ENCODE measurements at regions not wholly inside any gene's neighbourhood (a gene's known extent, or its start where the extent isn't known, plus 50 kb on each side); places are given as distances from the start of the nearest gene placed in this dataset.
A peak's percentile ranks its signal among the peaks of the same experiment; 100 is the strongest.

GRCh38 chr7:25720427-25720826 is 431.6 kb upstream of the NFE2L3 start:
- H3K4me2 ChIP-seq (ENCODE audit: extremely low read depth, insufficient read depth, low read length), result no peak overlapping the region
- H2AFZ ChIP-seq (ENCODE audit: low read length), result no peak overlapping the region
- no peaks in the 10 kb centered on the region for H3K27me3 ChIP-seq (ENCODE audit: control insufficient read depth, insufficient read depth, low read length)
- H3K9ac ChIP-seq (ENCODE audit: insufficient read depth, low read length), result no peak overlapping the region
- H3K79me2 ChIP-seq (ENCODE audit: control insufficient read depth, insufficient read depth, low read length), result no peaks in the 10 kb centered on the region
- peak in 1 of 2 donors; percentile 14 for DNase-seq (ENCODE audit: low read depth in 2 of 2)
- no peaks in the 10 kb centered on the region for H4K20me1 ChIP-seq (ENCODE audit: control insufficient read depth, extremely low read depth, insufficient read depth, low read length)
- no peaks in the 10 kb centered on the region for H3K36me3 ChIP-seq (ENCODE audit: control insufficient read depth, insufficient read depth, low read length)
- no peak overlapping the region for H3K27ac ChIP-seq (ENCODE audit: insufficient read depth, low read length)
- no peak for TF ChIP-seq EZH2 (IDR thresholded peaks at IDR 0.05; ENCODE audit: low read length, missing control alignments)
- peak; percentile 47 to 49 for TF ChIP-seq CTCF (conservative IDR thresholded peaks at IDR 0.05 in 1 of 2, IDR thresholded peaks at IDR 0.05 in 1 of 2; ENCODE audit: low read depth in 1 of 2, low read length in 2 of 2)
- H3K9me3 ChIP-seq (ENCODE audit: control insufficient read depth, insufficient read depth, low read depth, low read length), result no peaks in the 10 kb centered on the region
- H3K4me1 ChIP-seq (ENCODE audit: control insufficient read depth, extremely low read depth, insufficient read depth, low read length), result peaks cover 5% of the 10 kb centered on the region
- no peak overlapping the region for H3K4me3 ChIP-seq (replicated peaks in 1 of 4; ENCODE audit: control extremely low read depth in 1 of 4, insufficient read depth in 1 of 4, low read depth in 3 of 4, low read length in 4 of 4)

- Histone ChIP-seq H3K27ac (ENCODE audit: insufficient read depth, low read length) (no peak overlapping the region), H4K20me1 (ENCODE audit: control insufficient read depth, extremely low read depth, insufficient read depth, low read length) (no peaks in the 10 kb centered on the region), H3K4me2 (ENCODE audit: extremely low read depth, insufficient read depth, low read length) (no peak overlapping the region), H3K79me2 (ENCODE audit: control insufficient read depth, insufficient read depth, low read length) (no peaks in the 10 kb centered on the region), H2AFZ (ENCODE audit: low read length) (no peak overlapping the region), H3K4me1 (ENCODE audit: control insufficient read depth, extremely low read depth, insufficient read depth, low read length) (peaks cover 5% of the 10 kb centered on the region), H3K4me3 (replicated peaks in 1 of 4; ENCODE audit: control extremely low read depth in 1 of 4, insufficient read depth in 1 of 4, low read depth in 3 of 4, low read length in 4 of 4) (no peak overlapping the region), H3K27me3 (ENCODE audit: control insufficient read depth, insufficient read depth, low read length) (no peaks in the 10 kb centered on the region), H3K36me3 (ENCODE audit: control insufficient read depth, insufficient read depth, low read length) (no peaks in the 10 kb centered on the region), H3K9me3 (ENCODE audit: control insufficient read depth, insufficient read depth, low read depth, low read length) (no peaks in the 10 kb centered on the region), H3K9ac (ENCODE audit: insufficient read depth, low read length) (no peak overlapping the region)
- peak in 1 of 2 donors; percentile 12 for DNase-seq (ENCODE audit: low read depth in 2 of 2)
- no peak for TF ChIP-seq EZH2 (IDR thresholded peaks at IDR 0.05; ENCODE audit: low read length, missing control alignments)
- TF ChIP-seq CTCF (conservative IDR thresholded peaks at IDR 0.05 in 1 of 2, IDR thresholded peaks at IDR 0.05 in 1 of 2; ENCODE audit: low read depth in 1 of 2, low read length in 2 of 2), result no peak
Measured at GRCh38 chr7:25722856-25723255, 429.1 kb upstream of the NFE2L3 start.

- no peak overlapping the region for H3K9ac ChIP-seq (ENCODE audit: insufficient read depth, low read length)
- no peaks in the 10 kb centered on the region for H3K79me2 ChIP-seq (ENCODE audit: control insufficient read depth, insufficient read depth, low read length)
- H3K4me1 ChIP-seq (ENCODE audit: control insufficient read depth, extremely low read depth, insufficient read depth, low read length), result peaks cover 5% of the 10 kb centered on the region
- no peak overlapping the region for H3K4me3 ChIP-seq (replicated peaks in 1 of 4; ENCODE audit: control extremely low read depth in 1 of 4, insufficient read depth in 1 of 4, low read depth in 3 of 4, low read length in 4 of 4)
- peak overlapping the region; percentile 9 for H3K4me2 ChIP-seq (ENCODE audit: extremely low read depth, insufficient read depth, low read length)
- H3K36me3 ChIP-seq (ENCODE audit: control insufficient read depth, insufficient read depth, low read length), result no peaks in the 10 kb centered on the region
- H2AFZ ChIP-seq (ENCODE audit: low read length), result no peak overlapping the region
- H3K27ac ChIP-seq (ENCODE audit: insufficient read depth, low read length), result peak overlapping the region; percentile 65
- H3K27me3 ChIP-seq (ENCODE audit: control insufficient read depth, insufficient read depth, low read length), result no peaks in the 10 kb centered on the region
- no peak for TF ChIP-seq EZH2 (IDR thresholded peaks at IDR 0.05; ENCODE audit: low read length, missing control alignments)
- TF ChIP-seq CTCF (conservative IDR thresholded peaks at IDR 0.05 in 1 of 2, IDR thresholded peaks at IDR 0.05 in 1 of 2; ENCODE audit: low read depth in 1 of 2, low read length in 2 of 2), result no peak
- H4K20me1 ChIP-seq (ENCODE audit: control insufficient read depth, extremely low read depth, insufficient read depth, low read length), result no peaks in the 10 kb centered on the region
- no peaks in the 10 kb centered on the region for H3K9me3 ChIP-seq (ENCODE audit: control insufficient read depth, insufficient read depth, low read depth, low read length)
- peak in 1 of 2 donors; percentile 49 for DNase-seq (ENCODE audit: low read depth in 2 of 2)
Measured at GRCh38 chr7:25725451-25725850, 426.5 kb upstream of the NFE2L3 start.
